ENCODE measurements at regions not wholly inside any gene's neighbourhood (a gene's known extent, or its start where the extent isn't known, plus 50 kb on each side); places are given as distances from the start of the nearest gene placed in this dataset.

DNA sequence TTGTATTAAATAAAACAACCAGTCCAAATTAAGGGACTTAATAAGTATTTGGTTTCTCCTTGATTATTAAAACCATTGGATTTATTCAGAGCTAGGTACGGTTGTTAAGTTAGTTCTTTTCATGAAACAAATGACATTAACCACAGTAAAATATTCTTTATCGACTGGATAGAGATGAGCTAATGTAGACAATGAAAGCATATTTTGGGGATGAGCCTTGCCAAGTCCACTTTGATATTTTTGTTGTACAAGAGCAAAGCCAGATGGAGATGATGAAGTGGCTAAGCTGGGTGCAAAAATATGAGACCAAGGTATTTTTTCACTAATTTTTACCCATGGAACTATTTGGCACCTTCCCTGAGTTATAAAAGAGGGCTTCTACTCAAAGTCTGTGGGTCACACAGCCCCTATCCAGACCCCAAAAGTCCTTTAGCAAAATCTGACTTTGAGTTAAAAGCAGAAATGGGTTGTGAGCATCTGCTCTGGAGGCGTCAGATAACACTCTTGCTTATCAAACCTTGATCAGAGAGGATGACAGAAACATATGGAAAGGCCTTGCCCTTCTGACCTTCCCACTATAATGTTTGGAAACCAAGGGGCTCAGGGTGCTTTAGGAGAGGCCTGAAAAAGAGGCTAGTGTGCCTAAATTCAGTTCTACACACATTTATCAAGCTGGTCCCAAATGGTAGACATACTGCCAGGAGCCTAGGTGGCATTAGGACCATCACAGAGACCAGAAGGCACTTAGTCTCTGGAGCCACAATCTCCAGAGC, 456.8 kb downstream of the MTX2 start:
- Mint-ChIP-seq H3K9me3 (no peaks in the 10 kb centered on the region), H3K36me3 (ENCODE audit: low read depth) (no peaks in the 10 kb centered on the region), H3K4me1 (peaks cover 12% of the 10 kb centered on the region), H3K4me3 (no peak overlapping the region), H3K27ac (no peak overlapping the region), H3K27me3 (ENCODE audit: low read depth, poor library complexity) (peaks cover 7% of the 10 kb centered on the region)
- DNase-seq: no peak
- TF ChIP-seq, protein P1, sequence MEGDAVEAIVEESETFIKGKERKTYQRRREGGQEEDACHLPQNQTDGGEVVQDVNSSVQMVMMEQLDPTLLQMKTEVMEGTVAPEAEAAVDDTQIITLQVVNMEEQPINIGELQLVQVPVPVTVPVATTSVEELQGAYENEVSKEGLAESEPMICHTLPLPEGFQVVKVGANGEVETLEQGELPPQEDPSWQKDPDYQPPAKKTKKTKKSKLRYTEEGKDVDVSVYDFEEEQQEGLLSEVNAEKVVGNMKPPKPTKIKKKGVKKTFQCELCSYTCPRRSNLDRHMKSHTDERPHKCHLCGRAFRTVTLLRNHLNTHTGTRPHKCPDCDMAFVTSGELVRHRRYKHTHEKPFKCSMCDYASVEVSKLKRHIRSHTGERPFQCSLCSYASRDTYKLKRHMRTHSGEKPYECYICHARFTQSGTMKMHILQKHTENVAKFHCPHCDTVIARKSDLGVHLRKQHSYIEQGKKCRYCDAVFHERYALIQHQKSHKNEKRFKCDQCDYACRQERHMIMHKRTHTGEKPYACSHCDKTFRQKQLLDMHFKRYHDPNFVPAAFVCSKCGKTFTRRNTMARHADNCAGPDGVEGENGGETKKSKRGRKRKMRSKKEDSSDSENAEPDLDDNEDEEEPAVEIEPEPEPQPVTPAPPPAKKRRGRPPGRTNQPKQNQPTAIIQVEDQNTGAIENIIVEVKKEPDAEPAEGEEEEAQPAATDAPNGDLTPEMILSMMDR (IDR thresholded peaks at IDR 0.05): no peak

DNA sequence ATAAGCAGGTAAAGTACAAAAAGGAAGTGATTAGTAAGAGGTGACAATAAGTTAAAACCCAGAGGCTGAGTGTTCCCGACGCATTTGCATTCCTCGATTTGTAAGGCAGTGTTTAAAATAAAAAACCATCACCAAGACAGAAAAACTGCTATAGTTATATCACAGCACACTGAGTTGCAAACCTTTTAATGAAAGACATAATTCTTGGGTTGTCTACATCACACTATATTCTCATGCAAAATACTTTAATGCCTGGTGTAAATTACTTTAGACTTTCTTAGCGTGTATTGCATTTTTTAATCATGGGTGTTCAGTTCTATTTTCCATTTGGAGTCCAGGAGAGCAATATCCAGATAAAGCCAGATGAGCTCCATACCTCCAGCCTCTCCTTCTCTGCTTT, 458.5 kb downstream of the MTX2 start:
- H3K27ac Mint-ChIP-seq: no peak overlapping the region
- DNase-seq: no peak
- no peak overlapping the region for H3K4me3 Mint-ChIP-seq
- TF ChIP-seq, protein P1 (IDR thresholded peaks at IDR 0.05): no peak
- no peaks in the 10 kb centered on the region for H3K36me3 Mint-ChIP-seq (ENCODE audit: low read depth)
- H3K27me3 Mint-ChIP-seq (ENCODE audit: low read depth, poor library complexity): peaks cover 7% of the 10 kb centered on the region
- peaks cover 3% of the 10 kb centered on the region for H3K4me1 Mint-ChIP-seq
- no peaks in the 10 kb centered on the region for H3K9me3 Mint-ChIP-seq

DNA sequence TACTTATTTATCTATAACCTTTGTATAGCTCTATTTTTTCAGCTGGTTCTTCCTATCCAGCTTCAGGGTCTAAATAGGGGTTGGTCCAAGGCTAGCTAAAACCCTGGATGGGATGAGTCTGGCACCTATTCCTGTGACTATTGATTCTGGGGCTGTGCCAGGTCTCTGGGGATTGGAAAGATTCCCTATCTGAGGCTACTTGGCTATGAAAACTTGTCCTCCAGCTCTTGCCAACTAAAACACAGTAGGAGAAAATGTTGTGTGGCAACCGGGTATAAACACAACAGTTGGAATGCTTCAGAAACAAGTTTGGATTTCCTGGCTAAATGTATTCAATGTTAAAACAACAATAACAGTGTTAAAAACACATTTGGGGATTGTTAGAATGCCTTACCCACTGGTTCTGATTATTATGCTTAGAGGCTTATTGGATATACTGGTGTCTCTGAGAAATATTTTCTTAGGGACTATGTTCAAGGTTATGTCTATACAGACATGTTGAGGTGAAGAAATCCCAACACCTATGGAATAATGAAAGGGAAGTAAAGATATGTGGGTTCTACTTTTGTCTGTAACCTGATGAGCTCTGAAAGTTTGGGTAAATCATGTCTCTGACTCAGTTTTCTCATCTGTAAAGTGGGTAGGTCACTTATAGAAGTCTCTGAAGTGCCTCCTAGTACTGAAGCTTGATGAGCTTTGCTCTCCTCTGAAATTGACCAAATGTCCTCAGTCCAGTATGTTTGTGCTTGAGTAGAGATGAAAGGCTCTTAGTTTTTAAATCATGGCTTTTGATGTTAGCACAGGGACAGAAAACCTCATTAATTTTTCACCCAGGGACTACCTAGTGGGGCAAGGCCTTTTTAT, 460.7 kb downstream of the MTX2 start:
- TF ChIP-seq, protein P1 (IDR thresholded peaks at IDR 0.05): no peak
- Mint-ChIP-seq H3K9me3 (no peaks in the 10 kb centered on the region), H3K27me3 (ENCODE audit: low read depth, poor library complexity) (peaks cover 7% of the 10 kb centered on the region), H3K27ac (no peak overlapping the region), H3K4me3 (no peak overlapping the region), H3K36me3 (ENCODE audit: low read depth) (no peaks in the 10 kb centered on the region), H3K4me1 (no peaks in the 10 kb centered on the region)
- no peak for DNase-seq

DNA sequence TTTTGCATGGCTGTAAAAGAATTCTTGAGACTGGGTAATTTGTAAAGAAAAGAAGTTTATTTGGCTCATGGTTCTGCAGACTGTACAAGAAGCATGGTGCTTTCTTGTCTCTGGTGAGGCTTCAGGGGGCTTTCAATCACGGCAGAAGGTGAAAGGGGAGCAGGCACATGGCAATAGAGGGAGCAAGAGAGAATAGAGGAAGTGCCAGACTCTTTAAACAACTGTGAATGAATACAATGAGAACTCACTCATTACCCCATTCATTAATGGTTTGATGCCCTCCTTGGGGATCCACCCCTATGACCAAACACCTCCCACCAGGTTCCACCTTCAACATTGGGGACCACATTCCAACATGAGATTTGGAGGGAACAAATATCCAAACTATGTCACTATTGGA, 463.5 kb downstream of the MTX2 start:
- no peak for DNase-seq
- Mint-ChIP-seq H3K4me3 (no peak overlapping the region), H3K27me3 (ENCODE audit: low read depth, poor library complexity) (peaks cover 6% of the 10 kb centered on the region), H3K4me1 (no peaks in the 10 kb centered on the region), H3K36me3 (ENCODE audit: low read depth) (no peaks in the 10 kb centered on the region), H3K27ac (no peak overlapping the region), H3K9me3 (no peaks in the 10 kb centered on the region)
- TF ChIP-seq, protein P1 (IDR thresholded peaks at IDR 0.05): no peak

DNA sequence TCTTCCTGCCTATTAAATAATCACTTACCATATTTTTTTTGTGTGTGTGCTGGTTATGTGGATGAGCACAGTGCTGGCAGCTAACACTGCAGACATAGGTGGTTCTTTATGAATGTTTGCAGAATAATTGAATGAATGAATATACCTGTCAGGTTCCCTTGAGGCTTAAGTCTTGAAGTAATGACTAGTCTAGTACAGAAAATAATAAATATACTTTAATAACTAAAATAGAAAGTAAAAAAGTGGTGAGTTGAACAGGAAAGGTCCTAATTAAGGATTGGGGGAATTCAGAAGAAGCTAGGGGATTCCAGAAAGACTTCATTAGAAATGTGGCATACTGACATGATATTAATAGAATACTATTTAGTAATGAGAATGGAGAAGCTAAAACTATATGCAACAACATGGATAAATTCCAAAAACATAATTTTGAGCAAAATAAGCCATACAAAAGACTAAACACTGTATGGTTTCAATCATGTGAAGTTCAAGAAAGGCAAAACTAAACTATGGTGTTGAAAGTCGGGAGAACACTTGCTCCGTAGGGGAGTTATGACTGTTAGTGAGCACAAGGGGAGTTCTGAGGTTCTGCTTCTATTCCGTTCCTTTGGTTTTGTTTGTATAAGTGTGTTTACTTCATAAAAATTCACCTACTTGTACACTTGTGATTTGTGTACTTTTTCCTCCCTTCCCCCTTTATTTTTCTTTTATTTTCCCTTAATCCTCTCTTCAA, 464.6 kb downstream of the MTX2 start:
- TF ChIP-seq, protein P1 (IDR thresholded peaks at IDR 0.05): no peak
- Mint-ChIP-seq H3K27me3 (ENCODE audit: low read depth, poor library complexity) (peaks cover 3% of the 10 kb centered on the region), H3K9me3 (no peaks in the 10 kb centered on the region), H3K27ac (no peak overlapping the region), H3K4me3 (no peak overlapping the region), H3K4me1 (no peaks in the 10 kb centered on the region), H3K36me3 (ENCODE audit: low read depth) (no peaks in the 10 kb centered on the region)
- no peak for DNase-seq
